Activated naive CD8-positive, alpha-beta T cell treated with anti-CD3 and anti-CD28 coated beads, Interleukin-2, amount 10 ng/mL, durations not matched to agents 7 days and 5 days (primary cell): ENCODE measurements at regions not wholly inside any gene's neighbourhood (a gene's known extent, or its start where the extent isn't known, plus 50 kb on each side); places are given as distances from the start of the nearest gene placed in this dataset.

Experiments
- ATAC-seq: fragments of 150-1000 bp; cut with Tn5 transposase; one replicate; pipeline ENCODE4 v1.10.0; 2021; ENCODE audit warnings: low read depth, moderate library complexity
- POLR2A ChIA-PET: fragments of 350-600 bp; sonication (Branson Sonifier 250); formaldehyde crosslinking; loops from one replicate; lab custom pipeline; 2021; ENCODE audit warnings: antibody characterized with exemption; lab: Charles Lee
- DNase-seq: peaks from one replicate; pipeline ENCODE4 v3.0.0; 2021
- H3K27ac Mint-ChIP-seq: one replicate; pipeline ENCODE4 v1.8.0; 2022; ENCODE audit warnings: mild to moderate bottlenecking, mixed read lengths
- H3K27me3 Mint-ChIP-seq: one replicate; pipeline ENCODE4 v1.8.0; 2022; ENCODE audit warnings: mild to moderate bottlenecking, moderate library complexity, mixed read lengths
- H3K36me3 Mint-ChIP-seq: one replicate; pipeline ENCODE4 v1.8.0; 2021; ENCODE audit warnings: mild to moderate bottlenecking, mixed read lengths
- H3K4me1 Mint-ChIP-seq: one replicate; pipeline ENCODE4 v1.8.0; 2021; ENCODE audit warnings: mixed read lengths
- H3K4me3 Mint-ChIP-seq: one replicate; pipeline ENCODE4 v1.8.0; 2022; ENCODE audit warnings: mild to moderate bottlenecking, moderate library complexity, mixed read lengths
- H3K9me3 Mint-ChIP-seq: one replicate; pipeline ENCODE4 v1.8.0; 2021; ENCODE audit warnings: mixed read lengths

- POLR2A ChIA-PET, result no interaction called here
- Mint-ChIP-seq H3K27ac (no peak overlapping the region), H3K9me3 (peaks cover 2% of the 10 kb centered on the region), H3K36me3 (no peaks in the 10 kb centered on the region), H3K27me3 (no peaks in the 10 kb centered on the region), H3K4me3 (no peak overlapping the region), H3K4me1 (no peaks in the 10 kb centered on the region)
- ATAC-seq (no peak), DNase-seq (no peak)
Measured at GRCh38 chr1:238123201-238123600, 232.5 kb upstream of the ZP4 start.

GRCh38 chr1:238119861-238120260, 229.1 kb upstream of the ZP4 start:
- Mint-ChIP-seq H3K9me3 (no peaks in the 10 kb centered on the region), H3K4me1 (no peaks in the 10 kb centered on the region), H3K27ac (no peak overlapping the region), H3K4me3 (no peak overlapping the region), H3K27me3 (no peaks in the 10 kb centered on the region), H3K36me3 (no peaks in the 10 kb centered on the region)
- POLR2A ChIA-PET, result no interaction called here
- ATAC-seq (no peak), DNase-seq (no peak)

- no peak for ATAC-seq
- H3K36me3 Mint-ChIP-seq, result no peaks in the 10 kb centered on the region
- no peak for DNase-seq
- no peak overlapping the region for H3K4me3 Mint-ChIP-seq
- H3K4me1 Mint-ChIP-seq, result no peaks in the 10 kb centered on the region
- no peaks in the 10 kb centered on the region for H3K9me3 Mint-ChIP-seq
- POLR2A ChIA-PET, result no interaction called here
- no peak overlapping the region for H3K27ac Mint-ChIP-seq
- no peaks in the 10 kb centered on the region for H3K27me3 Mint-ChIP-seq
Measured at GRCh38 chr1:238119060-238119459, 228.3 kb upstream of the ZP4 start.

GRCh38 chr1:238115852-238116251, 225.1 kb upstream of the ZP4 start:
- no peak for ATAC-seq
- H3K4me1 Mint-ChIP-seq, result no peaks in the 10 kb centered on the region

GRCh38 chr1:238112952-238113621, 222.4 kb upstream of the ZP4 start:
- Mint-ChIP-seq H3K4me1 (no peaks in the 10 kb centered on the region), H3K36me3 (no peaks in the 10 kb centered on the region), H3K4me3 (no peak overlapping the region), H3K27ac (no peak overlapping the region), H3K27me3 (no peaks in the 10 kb centered on the region), H3K9me3 (no peaks in the 10 kb centered on the region)
- DNase-seq (no peak), ATAC-seq (no peak)
- POLR2A ChIA-PET, result no interaction called here

More at GRCh38 chr1:238115852-238116251, 225.1 kb upstream of the ZP4 start:
- Mint-ChIP-seq H3K4me3 (no peak overlapping the region), H3K9me3 (no peaks in the 10 kb centered on the region), H3K27me3 (no peaks in the 10 kb centered on the region), H3K27ac (no peak overlapping the region), H3K36me3 (no peaks in the 10 kb centered on the region)
- no peak for DNase-seq
- POLR2A ChIA-PET, result no interaction called here

GRCh38 chr1:238111516-238111915, 220.8 kb upstream of the ZP4 start:
- no peaks in the 10 kb centered on the region for H3K4me1 Mint-ChIP-seq
- no peaks in the 10 kb centered on the region for H3K9me3 Mint-ChIP-seq
- DNase-seq (no peak), ATAC-seq (no peak)
- no peaks in the 10 kb centered on the region for H3K36me3 Mint-ChIP-seq
- H3K27ac Mint-ChIP-seq, result no peak overlapping the region
- no peak overlapping the region for H3K4me3 Mint-ChIP-seq
- POLR2A ChIA-PET, result no interaction called here
- no peaks in the 10 kb centered on the region for H3K27me3 Mint-ChIP-seq

- no peak overlapping the region for H3K27ac Mint-ChIP-seq
- no peaks in the 10 kb centered on the region for H3K4me1 Mint-ChIP-seq
- H3K9me3 Mint-ChIP-seq, result no peaks in the 10 kb centered on the region
- H3K4me3 Mint-ChIP-seq, result no peak overlapping the region
- H3K36me3 Mint-ChIP-seq, result no peaks in the 10 kb centered on the region
- ATAC-seq (no peak), DNase-seq (no peak)
- POLR2A ChIA-PET, result no interaction called here
- H3K27me3 Mint-ChIP-seq, result no peaks in the 10 kb centered on the region
Measured at GRCh38 chr1:238111081-238111480, 220.4 kb upstream of the ZP4 start.

- Mint-ChIP-seq H3K27me3 (no peaks in the 10 kb centered on the region), H3K9me3 (no peaks in the 10 kb centered on the region), H3K4me1 (no peaks in the 10 kb centered on the region), H3K27ac (no peak overlapping the region), H3K36me3 (no peaks in the 10 kb centered on the region), H3K4me3 (no peak overlapping the region)
- DNase-seq (no peak), ATAC-seq (no peak)
- POLR2A ChIA-PET, result no interaction called here
Measured at GRCh38 chr1:238108417-238108816, 217.7 kb upstream of the ZP4 start.

GRCh38 chr1:238107322-238107721, 216.6 kb upstream of the ZP4 start:
- no peaks in the 10 kb centered on the region for H3K36me3 Mint-ChIP-seq
- H3K4me1 Mint-ChIP-seq, result no peaks in the 10 kb centered on the region
- no peaks in the 10 kb centered on the region for H3K9me3 Mint-ChIP-seq
- no peak overlapping the region for H3K27ac Mint-ChIP-seq
- ATAC-seq (no peak), DNase-seq (no peak)
- no peaks in the 10 kb centered on the region for H3K27me3 Mint-ChIP-seq
- POLR2A ChIA-PET, result no interaction called here
- H3K4me3 Mint-ChIP-seq, result no peak overlapping the region

GRCh38 chr1:238104752-238105151, 214.0 kb upstream of the ZP4 start:
- POLR2A ChIA-PET, result no interaction called here
- DNase-seq (no peak), ATAC-seq (no peak)
- no peaks in the 10 kb centered on the region for H3K27me3 Mint-ChIP-seq
- H3K36me3 Mint-ChIP-seq, result no peaks in the 10 kb centered on the region
- no peak overlapping the region for H3K27ac Mint-ChIP-seq
- peaks cover 2% of the 10 kb centered on the region for H3K9me3 Mint-ChIP-seq
- H3K4me1 Mint-ChIP-seq, result no peaks in the 10 kb centered on the region
- H3K4me3 Mint-ChIP-seq, result no peak overlapping the region

GRCh38 chr1:238101923-238102322, 211.2 kb upstream of the ZP4 start:
- Mint-ChIP-seq H3K36me3 (no peaks in the 10 kb centered on the region), H3K4me1 (no peaks in the 10 kb centered on the region), H3K27ac (no peak overlapping the region), H3K9me3 (peaks cover 2% of the 10 kb centered on the region), H3K27me3 (no peaks in the 10 kb centered on the region), H3K4me3 (no peak overlapping the region)
- ATAC-seq, result no peak
- POLR2A ChIA-PET, result no interaction called here
- no peak for DNase-seq

- Mint-ChIP-seq H3K36me3 (no peaks in the 10 kb centered on the region), H3K9me3 (peaks cover 2% of the 10 kb centered on the region), H3K4me3 (no peak overlapping the region), H3K4me1 (no peaks in the 10 kb centered on the region), H3K27ac (no peak overlapping the region), H3K27me3 (no peaks in the 10 kb centered on the region)
- no peak for DNase-seq
- POLR2A ChIA-PET, result no interaction called here
- ATAC-seq, result no peak
Measured at GRCh38 chr1:238099871-238100270, 209.1 kb upstream of the ZP4 start.

- Mint-ChIP-seq H3K4me1 (no peaks in the 10 kb centered on the region), H3K36me3 (no peaks in the 10 kb centered on the region), H3K27me3 (no peaks in the 10 kb centered on the region), H3K4me3 (no peak overlapping the region), H3K27ac (no peak overlapping the region), H3K9me3 (peaks cover 2% of the 10 kb centered on the region)
- no peak for ATAC-seq
- DNase-seq, result no peak
- POLR2A ChIA-PET, result no interaction called here
Measured at GRCh38 chr1:238089615-238090014, 198.9 kb upstream of the ZP4 start.

GRCh38 chr1:238088560-238089290, 198.0 kb upstream of the ZP4 start:
- Mint-ChIP-seq H3K36me3 (no peaks in the 10 kb centered on the region), H3K9me3 (peaks cover 2% of the 10 kb centered on the region), H3K4me1 (no peaks in the 10 kb centered on the region), H3K27me3 (no peaks in the 10 kb centered on the region), H3K27ac (no peak overlapping the region), H3K4me3 (no peak overlapping the region)
- DNase-seq, result no peak
- POLR2A ChIA-PET, result no interaction called here
- no peak for ATAC-seq
